ENCODE measurements at regions not wholly inside any gene's neighbourhood (a gene's known extent, or its start where the extent isn't known, plus 50 kb on each side); places are given as distances from the start of the nearest gene placed in this dataset.

DNA sequence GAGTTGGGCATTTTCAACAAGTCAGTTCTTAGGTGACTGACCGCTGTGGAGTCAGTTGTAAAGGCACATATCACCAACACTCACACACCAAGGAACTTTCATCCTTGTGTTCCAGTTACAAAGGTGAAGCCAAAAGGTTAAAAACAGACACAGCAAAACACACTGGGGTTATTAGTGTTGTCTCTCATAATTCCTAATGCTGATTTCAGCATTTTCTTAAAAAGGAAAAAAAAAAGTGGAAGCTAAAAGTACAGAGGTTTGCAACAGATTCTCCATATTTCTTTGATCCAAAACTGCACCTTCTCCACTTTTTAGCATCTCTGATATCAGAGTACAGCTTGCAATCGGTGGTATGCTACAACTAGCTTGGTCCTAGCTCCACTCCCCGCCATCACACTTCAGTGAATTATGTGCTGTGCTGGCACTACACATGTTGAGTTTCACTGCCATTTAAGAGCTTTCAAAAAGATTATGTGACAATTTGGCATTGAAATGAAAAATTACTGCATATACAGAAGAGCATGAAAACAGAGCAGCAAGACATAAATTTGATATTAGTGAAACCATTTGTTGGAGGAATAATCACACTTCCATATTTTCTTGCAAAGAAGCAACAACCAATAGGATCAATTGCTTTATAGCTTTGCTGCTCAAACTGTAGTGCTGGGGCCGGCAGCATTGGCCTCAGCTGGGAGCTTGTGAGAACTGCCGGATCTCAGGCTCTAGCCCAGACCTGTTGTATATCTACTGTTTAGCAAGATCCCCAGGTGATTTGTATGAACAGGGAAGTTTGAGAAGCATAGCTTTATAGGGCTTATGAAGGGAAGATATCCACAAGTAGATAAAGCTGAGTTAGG, 62.3 kb upstream of the DAPL1 start:
- no peak for DNase-seq

GRCh38 chr2:158733430-158733755, 61.7 kb upstream of the DAPL1 start:
- DNase-seq: no peak

- DNase-seq: no peak
These were observed 60.7 kb upstream of the DAPL1 start for GRCh38 chr2:158734442-158734841.

- no peak for DNase-seq
These were observed 59.1 kb upstream of the DAPL1 start for GRCh38 chr2:158735822-158736580.

- no peak for DNase-seq
These were observed 56.8 kb upstream of the DAPL1 start for GRCh38 chr2:158738363-158738762.

- DNase-seq: no peak
These were observed 55.0 kb upstream of the DAPL1 start for GRCh38 chr2:158740127-158740526.

GRCh38 chr2:158740621-158741020, 54.5 kb upstream of the DAPL1 start:
- DNase-seq: no peak

DNA sequence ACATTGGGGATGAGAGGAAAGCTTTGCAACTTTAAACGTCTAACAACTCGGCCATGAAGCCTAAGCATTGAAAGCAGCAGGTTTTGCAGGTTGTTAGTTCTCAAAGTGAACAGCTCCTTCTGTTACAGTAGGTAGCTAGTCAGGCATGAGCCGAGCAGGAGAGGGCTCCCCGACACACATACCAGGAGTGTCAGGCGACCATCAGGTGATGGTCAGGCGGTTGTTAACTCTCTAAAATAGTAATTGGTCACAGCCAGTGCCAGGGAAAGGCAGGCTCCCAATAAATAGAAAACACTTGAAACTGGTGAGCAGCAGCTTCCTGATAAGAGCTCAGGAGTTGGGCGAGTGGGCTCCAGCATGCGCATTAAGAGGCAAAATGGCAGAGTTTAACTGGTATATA, 53.5 kb upstream of the DAPL1 start:
- no peak for DNase-seq

DNA sequence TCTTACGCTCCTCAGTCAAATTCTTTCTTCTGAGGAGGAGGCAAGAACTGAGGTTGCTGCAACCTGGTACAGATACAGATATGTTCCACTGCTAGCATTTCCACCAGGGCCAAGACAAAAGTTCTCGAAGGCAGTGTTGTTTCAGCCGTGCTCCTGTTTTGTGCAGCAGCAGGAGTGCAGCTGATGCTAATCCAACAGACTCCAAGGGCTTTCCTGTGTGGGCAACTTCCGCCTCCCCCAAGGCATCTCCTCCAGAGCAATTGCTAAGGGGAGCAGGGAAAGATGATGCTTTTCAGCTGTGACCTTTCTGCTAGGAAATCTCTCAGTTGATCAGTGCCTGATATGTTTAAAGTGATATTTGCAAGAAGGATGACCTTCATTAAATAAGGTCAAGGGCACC, 52.6 kb upstream of the DAPL1 start:
- DNase-seq: no peak

DNA sequence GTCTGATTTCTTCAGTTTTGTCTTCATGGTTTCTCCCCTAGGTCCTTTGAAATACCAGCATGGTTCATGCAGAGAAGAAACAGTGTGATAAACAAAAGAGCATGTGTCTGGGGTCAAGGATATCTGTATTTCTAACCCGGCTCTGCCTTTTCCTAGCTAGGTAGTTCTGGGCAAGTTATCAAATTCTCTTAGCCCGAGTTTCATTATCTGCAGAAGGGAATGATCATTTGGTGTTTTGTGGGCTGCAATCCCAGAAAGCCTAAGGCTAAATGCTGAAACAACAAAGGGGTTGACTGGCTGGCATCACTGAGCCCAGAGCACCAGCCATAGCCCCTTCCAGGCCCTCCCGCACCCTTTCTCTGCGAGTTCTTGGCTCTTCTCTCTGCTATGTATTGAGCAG, 51.7 kb upstream of the DAPL1 start:
- no peak for DNase-seq

- no peak for DNase-seq
These were observed 51.2 kb upstream of the DAPL1 start for GRCh38 chr2:158743879-158744278.

DNA sequence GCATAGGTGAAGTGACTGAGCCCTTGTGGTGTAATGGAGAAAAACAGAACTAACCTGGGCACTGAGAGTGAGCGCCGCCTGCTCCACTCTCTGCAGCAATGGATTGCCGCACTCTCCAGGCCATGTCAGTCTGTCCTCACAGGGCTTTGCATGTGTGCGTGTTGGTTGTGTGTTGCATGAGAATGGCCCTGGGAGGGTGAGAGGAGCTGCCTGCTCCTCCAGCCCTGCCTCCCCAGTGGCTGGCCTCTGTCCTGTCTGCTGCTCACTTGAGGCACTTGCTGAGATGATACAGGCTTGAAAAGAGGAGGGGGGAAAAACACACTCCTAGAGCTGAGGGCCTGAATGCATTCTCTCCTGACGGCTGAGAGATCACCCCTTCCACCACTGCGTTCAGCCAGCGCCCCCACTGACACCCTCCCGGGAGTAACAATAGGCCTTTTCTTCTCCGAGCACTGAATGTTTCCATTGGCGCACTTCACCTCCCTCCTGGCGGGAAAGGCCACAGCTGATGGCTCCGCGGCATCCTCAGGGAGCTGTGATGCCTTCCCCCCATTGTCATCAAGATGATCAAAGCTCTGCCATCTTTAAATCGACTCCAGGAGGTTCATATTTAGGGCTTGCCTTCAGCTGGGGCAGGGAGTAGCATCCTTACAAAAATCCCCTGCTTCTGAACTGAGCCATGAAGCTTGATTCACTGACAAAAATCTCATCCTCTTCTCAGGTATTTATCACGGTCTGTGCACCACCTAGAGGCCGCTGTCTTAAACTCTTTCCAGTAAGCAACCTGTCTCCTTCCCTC, 49.9 kb upstream of the DAPL1 start:
- peak; percentile 19 for DNase-seq
